Sigmoid colon (tissue), 6 donors: ENCODE measurements at regions not wholly inside any gene's neighbourhood (a gene's known extent, or its start where the extent isn't known, plus 50 kb on each side); places are given as distances from the start of the nearest gene placed in this dataset.

Experiments
- DNase-seq: peaks from one replicate; pipeline ENCODE4 v3.0.0-alpha.2; 2019
- H3K27ac ChIP-seq, 4 donors: fragments of 200-600 bp; sonication (generic); one replicate each; pipeline ENCODE4 v1.5.1; 2016 to 2019; ENCODE audit warnings: mild to moderate bottlenecking in 1 of 4
- H3K27me3 ChIP-seq, 3 donors: fragments of 200-600 bp; sonication (generic); one replicate each; pipeline ENCODE4 v1.5.1; 2019; ENCODE audit warnings: mild to moderate bottlenecking in 1 of 3
- H3K36me3 ChIP-seq, 4 donors: fragments of 200-600 bp; sonication (generic); one replicate each; pipeline ENCODE4 v1.5.1; 2016 to 2019
- H3K4me1 ChIP-seq, 4 donors: fragments of 200-600 bp; sonication (generic); one replicate each; pipeline ENCODE4 v1.5.1; 2017 to 2019
- H3K4me3 ChIP-seq, 4 donors: fragments of 200-600 bp; sonication (generic); one replicate each; pipeline ENCODE4 v1.5.1; 2017 to 2019; ENCODE audit warnings: mild to moderate bottlenecking in 2 of 4, moderate library complexity in 1 of 4
- H3K9me3 ChIP-seq, 4 donors: fragments of 200-600 bp in 3 of 4; sonication (generic) in 3 of 4; one replicate each; pipeline versions ENCODE4 v1.5.1 to v1.6.1; 2013 to 2019
- CTCF ChIP-seq, 4 experiments: fragments of 450-650 bp in 3 of 4; fragments of 200-600 bp in 1 of 4; IDR thresholded peaks; one replicate each; pipeline ENCODE4 v1.5.1; 2016 to 2019; ENCODE audit warnings: antibody characterized with exemption in 4 of 4, mild to moderate bottlenecking in 3 of 4, moderate library complexity in 2 of 4
- EP300 ChIP-seq, 4 donors: sonication (generic); formaldehyde crosslinking; IDR thresholded peaks; one replicate each; pipeline ENCODE4 v1.6.1; 2017; ENCODE audit warnings: antibody characterized with exemption in 4 of 4
- POLR2A ChIP-seq, 2 donors: fragments of 450-650 bp; IDR thresholded peaks; one replicate each; pipeline ENCODE4 v1.6.1; 2016; ENCODE audit warnings: antibody characterized with exemption in 2 of 2, mild to moderate bottlenecking in 2 of 2, moderate library complexity in 2 of 2
- POLR2AphosphoS5 ChIP-seq, 4 donors: sonication (generic); formaldehyde crosslinking; IDR thresholded peaks; one replicate each; pipeline ENCODE4 v1.6.1; 2017; ENCODE audit warnings: antibody characterized with exemption in 4 of 4
- WGBS, 2 donors: extraction: QIAGEN DNeasy Blood & Tissue Kit; methylation state at CpG; one replicate each; pipeline ENCODE4 v1.1.7; 2013; 5-methylcytosine and 5-hydroxymethylcytosine counted together
- intact Hi-C: fragments of 100-400 bp; cut with DNase I; formaldehyde crosslinking; loops from one replicate; pipeline ENCODE4 v1.15.1; 2023
- donor health status: healthy with polysubstance abuse.
- donor health status: healthy.

DNA sequence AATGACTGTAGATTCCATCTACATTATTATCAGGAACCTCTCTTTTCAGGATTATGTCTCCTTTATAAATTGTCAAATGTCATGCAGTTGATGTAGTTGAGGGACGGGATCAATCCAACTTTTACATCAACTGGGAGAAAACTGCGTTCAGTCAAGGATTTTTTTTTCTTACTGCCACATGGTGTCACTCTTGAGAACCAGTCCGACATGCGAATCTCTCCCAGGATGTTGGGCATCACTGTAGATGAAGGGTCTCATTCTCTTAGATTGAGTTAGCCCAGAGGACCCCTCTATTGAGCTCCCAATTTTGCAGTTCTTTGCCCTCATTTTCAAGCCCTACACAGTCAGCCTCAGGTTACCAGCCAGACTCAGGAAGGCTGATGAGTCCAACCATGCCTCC is 120.3 kb upstream of the PTPRZ1 start:
- Histone ChIP-seq H3K36me3 (no peaks in the 10 kb centered on the region), H3K9me3 (no peaks in the 10 kb centered on the region), H3K27me3 (no peaks in the 10 kb centered on the region), H3K4me3 (no peak overlapping the region), H3K4me1 (no peaks in the 10 kb centered on the region), H3K27ac (no peak overlapping the region)
- intact Hi-C loops = no loop called here
- no peak for DNase-seq
- WGBS, 2 donors = 12 to 23% methylated on average over 4 of the region's 4 CpGs
- TF ChIP-seq CTCF (IDR thresholded peaks at IDR 0.05) (no peak), EP300 (IDR thresholded peaks at IDR 0.05) (no peak), POLR2A (IDR thresholded peaks at IDR 0.05) (no peak), POLR2AphosphoS5 (IDR thresholded peaks at IDR 0.05) (no peak)

DNA sequence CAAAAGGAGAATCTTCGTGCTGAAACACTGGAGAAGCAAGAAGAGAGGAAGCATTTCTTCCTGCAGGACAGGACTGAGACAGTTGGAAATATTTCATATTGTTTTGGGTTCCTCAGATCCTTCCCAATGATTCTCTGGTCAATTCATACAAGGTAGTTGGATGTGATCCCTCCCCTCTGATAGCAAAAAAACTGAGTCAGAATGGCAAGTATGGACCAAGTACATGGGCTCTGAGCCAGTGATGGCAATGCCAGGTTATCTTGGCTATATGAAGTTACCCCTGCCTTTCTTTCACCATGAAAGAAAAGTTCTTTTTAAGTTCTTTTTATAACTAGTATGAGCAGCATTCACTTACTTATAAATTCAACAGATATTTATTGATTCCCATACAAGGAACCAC is 124.4 kb upstream of the PTPRZ1 start:
- TF ChIP-seq CTCF (IDR thresholded peaks at IDR 0.05) (no peak), EP300 (IDR thresholded peaks at IDR 0.05) (no peak), POLR2AphosphoS5 (IDR thresholded peaks at IDR 0.05) (no peak), POLR2A (IDR thresholded peaks at IDR 0.05) (no peak)
- no peaks in the 10 kb centered on the region for H3K4me1 ChIP-seq
- whole genome bisulfite sequencing, 2 donors = 46 to 81% methylated on average over 1 of the region's 1 CpG
- no peaks in the 10 kb centered on the region for H3K36me3 ChIP-seq
- no peaks in the 10 kb centered on the region for H3K27me3 ChIP-seq
- intact Hi-C loops = no loop called here
- H3K4me3 ChIP-seq = no peak overlapping the region
- no peak overlapping the region for H3K27ac ChIP-seq
- no peak for DNase-seq
- no peaks in the 10 kb centered on the region for H3K9me3 ChIP-seq

DNA sequence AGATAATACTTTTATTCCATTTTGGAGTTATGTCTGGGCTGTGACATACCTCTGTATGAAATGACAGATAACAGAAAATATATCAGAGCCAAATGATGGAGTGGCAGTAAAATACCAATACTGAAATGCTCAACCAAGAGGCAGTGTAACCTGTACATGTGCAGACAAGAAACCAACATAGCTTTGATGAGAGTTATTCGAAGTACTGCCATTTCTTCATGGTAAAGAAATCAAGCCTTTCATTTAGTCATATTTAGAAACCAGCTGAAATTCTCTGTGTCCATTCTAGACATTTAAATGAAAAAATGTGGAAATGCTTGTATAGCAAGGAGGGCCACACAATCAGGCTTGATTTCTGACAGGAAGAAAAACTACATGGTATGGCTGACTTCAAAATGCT is 127.1 kb upstream of the PTPRZ1 start:
- Histone ChIP-seq H3K27ac (no peak overlapping the region), H3K4me1 (no peaks in the 10 kb centered on the region), H3K9me3 (no peaks in the 10 kb centered on the region), H3K27me3 (no peaks in the 10 kb centered on the region), H3K4me3 (no peak overlapping the region), H3K36me3 (no peaks in the 10 kb centered on the region)
- DNase-seq = no peak
- intact Hi-C loops = no loop called here
- TF ChIP-seq EP300 (IDR thresholded peaks at IDR 0.05) (no peak), CTCF (IDR thresholded peaks at IDR 0.05) (no peak), POLR2AphosphoS5 (IDR thresholded peaks at IDR 0.05) (no peak), POLR2A (IDR thresholded peaks at IDR 0.05) (no peak)
- WGBS, 2 donors = 91% methylated on average over 1 of the region's 1 CpG

GRCh38 chr7:121744877-121745276 is 128.1 kb upstream of the PTPRZ1 start:
- Histone ChIP-seq H3K9me3 (no peaks in the 10 kb centered on the region), H3K27ac (no peak overlapping the region), H3K36me3 (no peaks in the 10 kb centered on the region), H3K4me3 (no peak overlapping the region), H3K4me1 (no peaks in the 10 kb centered on the region), H3K27me3 (no peaks in the 10 kb centered on the region)
- intact Hi-C loops = no loop called here
- DNase-seq = no peak
- WGBS, 2 donors = 85 to 91% methylated on average over 2 of the region's 2 CpGs
- TF ChIP-seq POLR2A (IDR thresholded peaks at IDR 0.05) (no peak), POLR2AphosphoS5 (IDR thresholded peaks at IDR 0.05) (no peak), CTCF (IDR thresholded peaks at IDR 0.05) (no peak), EP300 (IDR thresholded peaks at IDR 0.05) (no peak)

GRCh38 chr7:121744319-121744718 is 128.6 kb upstream of the PTPRZ1 start:
- Histone ChIP-seq H3K27ac (no peak overlapping the region), H3K36me3 (no peaks in the 10 kb centered on the region), H3K9me3 (no peaks in the 10 kb centered on the region), H3K27me3 (no peaks in the 10 kb centered on the region), H3K4me1 (no peaks in the 10 kb centered on the region), H3K4me3 (no peak overlapping the region)
- no peak for DNase-seq
- WGBS, 2 donors = 19 to 57% methylated on average over 3 of the region's 3 CpGs
- intact Hi-C loops = no loop called here
- TF ChIP-seq CTCF (IDR thresholded peaks at IDR 0.05) (no peak), EP300 (IDR thresholded peaks at IDR 0.05) (no peak), POLR2AphosphoS5 (IDR thresholded peaks at IDR 0.05) (no peak), POLR2A (IDR thresholded peaks at IDR 0.05) (no peak)
